ENCODE measurements at regions not wholly inside any gene's neighbourhood (a gene's known extent, or its start where the extent isn't known, plus 50 kb on each side); places are given as distances from the start of the nearest gene placed in this dataset.

DNA sequence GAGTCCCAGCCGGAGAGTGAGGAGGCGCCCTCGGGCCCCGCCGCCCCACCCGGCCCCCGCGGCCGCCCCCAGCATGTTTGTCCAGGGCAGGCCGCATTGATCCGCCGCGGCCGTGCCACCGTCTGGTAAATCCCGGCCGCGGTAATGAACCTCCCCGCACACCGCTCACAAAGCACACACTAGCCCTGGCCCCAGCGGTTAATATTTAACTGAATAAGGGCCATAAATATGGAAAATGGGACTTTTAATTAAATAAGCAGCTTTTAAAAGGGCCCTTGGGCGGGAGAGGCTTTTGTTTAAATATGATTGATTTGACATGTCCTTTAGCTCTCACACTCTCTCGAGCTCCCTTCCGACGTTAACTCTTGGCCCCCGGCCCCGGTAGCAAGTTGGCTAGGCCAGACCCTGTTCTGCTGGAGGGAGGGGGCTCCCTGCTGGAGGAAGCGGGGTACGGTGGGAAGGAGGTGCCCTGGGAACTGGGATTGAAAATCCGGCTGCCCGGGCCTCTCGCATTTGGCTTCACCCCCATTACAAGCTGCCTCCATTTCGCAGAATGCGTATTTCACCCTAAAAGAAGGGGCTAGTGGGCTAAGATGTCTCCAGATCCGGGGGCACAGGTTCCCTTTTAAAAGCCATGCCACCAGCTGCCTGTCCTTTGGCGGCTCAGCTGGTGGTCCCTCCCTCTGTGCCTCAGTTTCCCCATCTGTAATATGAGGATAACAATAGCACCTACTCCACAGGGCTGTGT, 199.8 kb downstream of the RBM19 start:
- TF ChIP-seq, protein P1, sequence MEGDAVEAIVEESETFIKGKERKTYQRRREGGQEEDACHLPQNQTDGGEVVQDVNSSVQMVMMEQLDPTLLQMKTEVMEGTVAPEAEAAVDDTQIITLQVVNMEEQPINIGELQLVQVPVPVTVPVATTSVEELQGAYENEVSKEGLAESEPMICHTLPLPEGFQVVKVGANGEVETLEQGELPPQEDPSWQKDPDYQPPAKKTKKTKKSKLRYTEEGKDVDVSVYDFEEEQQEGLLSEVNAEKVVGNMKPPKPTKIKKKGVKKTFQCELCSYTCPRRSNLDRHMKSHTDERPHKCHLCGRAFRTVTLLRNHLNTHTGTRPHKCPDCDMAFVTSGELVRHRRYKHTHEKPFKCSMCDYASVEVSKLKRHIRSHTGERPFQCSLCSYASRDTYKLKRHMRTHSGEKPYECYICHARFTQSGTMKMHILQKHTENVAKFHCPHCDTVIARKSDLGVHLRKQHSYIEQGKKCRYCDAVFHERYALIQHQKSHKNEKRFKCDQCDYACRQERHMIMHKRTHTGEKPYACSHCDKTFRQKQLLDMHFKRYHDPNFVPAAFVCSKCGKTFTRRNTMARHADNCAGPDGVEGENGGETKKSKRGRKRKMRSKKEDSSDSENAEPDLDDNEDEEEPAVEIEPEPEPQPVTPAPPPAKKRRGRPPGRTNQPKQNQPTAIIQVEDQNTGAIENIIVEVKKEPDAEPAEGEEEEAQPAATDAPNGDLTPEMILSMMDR (IDR thresholded peaks at IDR 0.05): no peak
- TF ChIP-seq POLR2A (IDR thresholded peaks at IDR 0.05): no peak

All from testis (tissue), 2 donors.